Endothelial cell of umbilical vein (primary cell): ENCODE measurements at regions not wholly inside any gene's neighbourhood (a gene's known extent, or its start where the extent isn't known, plus 50 kb on each side); places are given as distances from the start of the nearest gene placed in this dataset.

Source experiments
- BruUV-seq: library from RNA; stranded (reverse); fragments of 400-500 nt; replicated peaks from 2 replicates; lab custom pipeline; 2021; lab: Mats Ljungman, UMichigan
- CTCF ChIA-PET: fragments of 300-600, 350-600 bp; sonication (Branson Sonifier 250); formaldehyde crosslinking; loops from one replicate; lab custom pipeline; 2021; ENCODE audit warnings: antibody characterized with exemption, inconsistent platforms; lab: Charles Lee
- POLR2A ChIA-PET: fragments of 300-600, 350-600 bp; sonication (Branson Sonifier 250); formaldehyde crosslinking; loops from one replicate; lab custom pipeline; 2021; ENCODE audit warnings: antibody characterized with exemption, inconsistent platforms; lab: Charles Lee
- DNase-seq: peaks from one replicate; pipeline ENCODE4 v3.0.0-alpha.2; 2011; ENCODE audit warnings: low read depth, low spot score
- FAIRE-seq: peaks from 2 replicates; lab custom pipeline; 2011; peaks lifted over from hg19 to GRCh38; lab: Jason Lieb, UNC
- H2AFZ ChIP-seq: 2 replicates; pipeline ENCODE4 v1.6.0; 2012; ENCODE audit warnings: low read depth, low read length, control low read depth, inconsistent platforms
- H3K27ac ChIP-seq: 2 replicates; pipeline ENCODE4 v1.5.1; 2011; ENCODE audit warnings: low read depth, mild to moderate bottlenecking, control low read depth, low read length, moderate library complexity; ENCODE audit not compliant: insufficient read depth
- H3K27me3 ChIP-seq, 2 experiments: 2 replicates each; pipeline versions ENCODE4 v1.6.0 to v1.6.1; 2011; ENCODE audit warnings: low read length in 2 of 2, mixed read lengths in 1 of 2; ENCODE audit not compliant: control insufficient read depth in 2 of 2, insufficient read depth in 2 of 2
- H3K36me3 ChIP-seq, 2 experiments: 2 replicates in 1 of 2; 3 replicates in 1 of 2; pipeline ENCODE4 v1.5.1; 2011; ENCODE audit warnings: low read length in 2 of 2, mild to moderate bottlenecking in 1 of 2, moderate library complexity in 1 of 2; ENCODE audit not compliant: control insufficient read depth in 2 of 2, insufficient read depth in 2 of 2; ENCODE audit errors: extremely low read depth in 1 of 2
- H3K4me1 ChIP-seq: 3 replicates; pipeline ENCODE4 v1.5.1; 2011; ENCODE audit warnings: mild to moderate bottlenecking, low read length; ENCODE audit not compliant: control insufficient read depth, insufficient read depth; ENCODE audit errors: extremely low read depth
- H3K4me2 ChIP-seq: 2 replicates; pipeline ENCODE4 v1.6.1; 2011; ENCODE audit warnings: low read length, control low read depth, mixed read lengths; ENCODE audit not compliant: insufficient read depth
- H3K4me3 ChIP-seq, 3 experiments: fragments of 200-600 bp in 1 of 3; sonication (generic), shearing (Covaris generic) in 1 of 3; replicated peaks in 1 of 3; 2 replicates each; pipeline ENCODE4 v1.5.1; 2011 to 2016; ENCODE audit warnings: control low read depth in 3 of 3, low read length in 3 of 3, mild to moderate bottlenecking in 2 of 3, inconsistent platforms in 1 of 3, low read depth in 1 of 3, moderate library complexity in 1 of 3; ENCODE audit not compliant: insufficient read depth in 1 of 3
- H3K79me2 ChIP-seq: 2 replicates; pipeline ENCODE4 v1.6.0; 2012; ENCODE audit warnings: low read length, inconsistent platforms; ENCODE audit not compliant: control insufficient read depth, insufficient read depth
- H3K9ac ChIP-seq: replicated peaks from 2 replicates; pipeline ENCODE3; 2011; ENCODE audit warnings: low read length, control low read depth; ENCODE audit not compliant: insufficient read depth; ENCODE audit errors: extremely low read depth
- H3K9me1 ChIP-seq: replicated peaks from 3 replicates; pipeline ENCODE4 v1.6.0; 2011; ENCODE audit warnings: mild to moderate bottlenecking, low read length; ENCODE audit not compliant: control insufficient read depth, insufficient read depth; ENCODE audit errors: extremely low read depth
- H3K9me3 ChIP-seq: replicated peaks from 2 replicates; pipeline ENCODE4 v1.5.1; 2012; ENCODE audit warnings: low read length, inconsistent platforms; ENCODE audit not compliant: control insufficient read depth, insufficient read depth
- H4K20me1 ChIP-seq: replicated peaks from 2 replicates; pipeline ENCODE3; 2011; ENCODE audit warnings: mild to moderate bottlenecking, low read length; ENCODE audit not compliant: control insufficient read depth, insufficient read depth; ENCODE audit errors: extremely low read depth
- CTCF ChIP-seq, 2 donors: IDR thresholded peaks; 1 replicate in 1 of 2; 2 replicates in 1 of 2; pipeline ENCODE4 v1.5.1; 2011; ENCODE audit warnings: low read length in 2 of 2, mild to moderate bottlenecking in 2 of 2, moderate library complexity in 2 of 2, control low read depth in 1 of 2, inconsistent platforms in 1 of 2, low read depth in 1 of 2; ENCODE audit not compliant: insufficient read depth in 1 of 2; ENCODE audit errors: extremely low read depth in 1 of 2
- EZH2 ChIP-seq: IDR thresholded peaks from 2 replicates; pipeline ENCODE4 v1.6.1; 2012; ENCODE audit warnings: borderline replicate concordance, low read depth, mild to moderate bottlenecking, moderate library complexity, low read length, inconsistent platforms; ENCODE audit not compliant: severe bottlenecking
- FOS ChIP-seq: IDR thresholded peaks from 2 replicates; pipeline ENCODE4 v1.6.1; 2011; ENCODE audit warnings: mild to moderate bottlenecking, low read length, moderate library complexity, borderline replicate concordance; ENCODE audit not compliant: insufficient read depth
- GATA2 ChIP-seq: IDR thresholded peaks from 2 replicates; pipeline ENCODE4 v1.7.0; 2011; ENCODE audit warnings: low read depth, mild to moderate bottlenecking, moderate library complexity, mixed read lengths, low read length; ENCODE audit not compliant: insufficient read length, insufficient read depth
- JUN ChIP-seq: IDR thresholded peaks from 2 replicates; pipeline ENCODE4 v1.6.1; 2011; ENCODE audit warnings: borderline replicate concordance, low read depth; ENCODE audit not compliant: insufficient read length, insufficient read depth
- MAX ChIP-seq: IDR thresholded peaks from 2 replicates; pipeline ENCODE4 v1.6.1; 2011; ENCODE audit not compliant: insufficient read depth, insufficient read length
- MYC ChIP-seq: IDR thresholded peaks from one replicate; pipeline ENCODE4 v1.6.1; 2011; ENCODE audit warnings: mild to moderate bottlenecking, low read depth, low read length
- POLR2A ChIP-seq: IDR thresholded peaks from 2 replicates; pipeline ENCODE4 v1.6.1; 2012; ENCODE audit warnings: low read depth, mild to moderate bottlenecking, control low read depth, low read length
- POLR2AphosphoS5 ChIP-seq: IDR thresholded peaks from 2 replicates; pipeline ENCODE4 v1.6.1; 2012; ENCODE audit warnings: low read depth, mild to moderate bottlenecking, control low read depth, low read length, moderate library complexity; ENCODE audit not compliant: insufficient read depth
- dilution Hi-C: fragments of 300-500 bp; cut with MboI; formaldehyde crosslinking; loops from one replicate; pipeline ENCODE4 v1.15.0; 2019; ENCODE audit warnings: low sequenced_read_pairs; ENCODE audit not compliant: extremely low pct_ligation_motif_present
- intact Hi-C: fragments of 100-400 bp; cut with micrococcal nuclease; formaldehyde crosslinking; loops from one replicate; pipeline ENCODE4 v1.10.0; 2022

- FAIRE-seq (no peak), DNase-seq (no peak)
- Histone ChIP-seq H3K9ac (no peak overlapping the region), H3K36me3 (no peaks in the 10 kb centered on the region), H3K9me3 (no peaks in the 10 kb centered on the region), H3K4me3 (no peak overlapping the region), H3K27me3 (no peaks in the 10 kb centered on the region), H3K79me2 (no peaks in the 10 kb centered on the region), H2AFZ (no peak overlapping the region), H4K20me1 (no peaks in the 10 kb centered on the region), H3K4me2 (no peak overlapping the region), H3K4me1 (no peaks in the 10 kb centered on the region), H3K9me1 (no peaks in the 10 kb centered on the region), H3K27ac (no peak overlapping the region)
- TF ChIP-seq POLR2A (no peak), MYC (no peak), FOS (no peak), EZH2 (no peak), CTCF (IDR thresholded peaks at IDR 0.05; ENCODE audit: extremely low read depth in 1 of 2, insufficient read depth in 1 of 2, low read depth in 1 of 2, low read length in 2 of 2) (no peak), POLR2AphosphoS5 (no peak), GATA2 (no peak), JUN (no peak), MAX (no peak)
- ChIA-PET CTCF (no interaction called here), POLR2A (no interaction called here)
- intact Hi-C loops = no loop called here
- BruUV-seq = no TSS peak
- dilution Hi-C loops = no loop called here
Measured at GRCh38 chr22:49115197-49115596, 712.5 kb downstream of the BRD1 start.
